GM18499 (cell line): ENCODE measurements at regions not wholly inside any gene's neighbourhood (a gene's known extent, or its start where the extent isn't known, plus 50 kb on each side); places are given as distances from the start of the nearest gene placed in this dataset.

Experiments used
- ATAC-seq: cut with Tn5 transposase; IDR thresholded peaks from one replicate; pipeline ENCODE4 v1.9.1; 2021; ENCODE audit warnings: moderate number of reproducible peaks; ENCODE audit not compliant: insufficient read depth, unreplicated experiment

- ATAC-seq: no peak
Observed at GRCh38 chr4:189049682-189050081, 891.0 kb upstream of the FRG1 start.

- no peak for ATAC-seq
Observed at GRCh38 chr4:189050643-189051042, 890.0 kb upstream of the FRG1 start.

- no peak for ATAC-seq
Observed at GRCh38 chr4:189053621-189054020, 887.1 kb upstream of the FRG1 start.

- no peak for ATAC-seq
Observed at GRCh38 chr4:189060104-189060503, 880.6 kb upstream of the FRG1 start.

- no peak for ATAC-seq
Observed at GRCh38 chr4:189062047-189062820, 878.4 kb upstream of the FRG1 start.

- ATAC-seq: no peak
Observed at GRCh38 chr4:189069772-189070171, 870.9 kb upstream of the FRG1 start.

- ATAC-seq: no peak
Observed at GRCh38 chr4:189071241-189071640, 869.4 kb upstream of the FRG1 start.

- ATAC-seq: no peak
Observed at GRCh38 chr4:189073739-189074138, 866.9 kb upstream of the FRG1 start.

- ATAC-seq: no peak
Observed at GRCh38 chr4:189081826-189082225, 858.8 kb upstream of the FRG1 start.

- no peak for ATAC-seq
Observed at GRCh38 chr4:189083769-189084168, 856.9 kb upstream of the FRG1 start.

- no peak for ATAC-seq
Observed at GRCh38 chr4:189084671-189085070, 856.0 kb upstream of the FRG1 start.

- no peak for ATAC-seq
Observed at GRCh38 chr4:189087971-189088370, 852.7 kb upstream of the FRG1 start.

GRCh38 chr4:189088780-189089179, 851.9 kb upstream of the FRG1 start:
- ATAC-seq: no peak

GRCh38 chr4:189090174-189090814, 850.4 kb upstream of the FRG1 start:
- no peak for ATAC-seq

GRCh38 chr4:189092581-189092980, 848.1 kb upstream of the FRG1 start:
- peak; percentile 64 for ATAC-seq

- no peak for ATAC-seq
Observed at GRCh38 chr4:189096108-189096507, 844.6 kb upstream of the FRG1 start.

- ATAC-seq: no peak
Observed at GRCh38 chr4:189096717-189097116, 844.0 kb upstream of the FRG1 start.

- no peak for ATAC-seq
Observed at GRCh38 chr4:189098932-189099696, 841.6 kb upstream of the FRG1 start.

- no peak for ATAC-seq
Observed at GRCh38 chr4:189113389-189113888, 827.2 kb upstream of the FRG1 start.

GRCh38 chr4:189117426-189117825, 823.2 kb upstream of the FRG1 start:
- no peak for ATAC-seq

GRCh38 chr4:189121336-189121735, 819.3 kb upstream of the FRG1 start:
- no peak for ATAC-seq
